ENCODE measurements at regions not wholly inside any gene's neighbourhood (a gene's known extent, or its start where the extent isn't known, plus 50 kb on each side); places are given as distances from the start of the nearest gene placed in this dataset.

DNA sequence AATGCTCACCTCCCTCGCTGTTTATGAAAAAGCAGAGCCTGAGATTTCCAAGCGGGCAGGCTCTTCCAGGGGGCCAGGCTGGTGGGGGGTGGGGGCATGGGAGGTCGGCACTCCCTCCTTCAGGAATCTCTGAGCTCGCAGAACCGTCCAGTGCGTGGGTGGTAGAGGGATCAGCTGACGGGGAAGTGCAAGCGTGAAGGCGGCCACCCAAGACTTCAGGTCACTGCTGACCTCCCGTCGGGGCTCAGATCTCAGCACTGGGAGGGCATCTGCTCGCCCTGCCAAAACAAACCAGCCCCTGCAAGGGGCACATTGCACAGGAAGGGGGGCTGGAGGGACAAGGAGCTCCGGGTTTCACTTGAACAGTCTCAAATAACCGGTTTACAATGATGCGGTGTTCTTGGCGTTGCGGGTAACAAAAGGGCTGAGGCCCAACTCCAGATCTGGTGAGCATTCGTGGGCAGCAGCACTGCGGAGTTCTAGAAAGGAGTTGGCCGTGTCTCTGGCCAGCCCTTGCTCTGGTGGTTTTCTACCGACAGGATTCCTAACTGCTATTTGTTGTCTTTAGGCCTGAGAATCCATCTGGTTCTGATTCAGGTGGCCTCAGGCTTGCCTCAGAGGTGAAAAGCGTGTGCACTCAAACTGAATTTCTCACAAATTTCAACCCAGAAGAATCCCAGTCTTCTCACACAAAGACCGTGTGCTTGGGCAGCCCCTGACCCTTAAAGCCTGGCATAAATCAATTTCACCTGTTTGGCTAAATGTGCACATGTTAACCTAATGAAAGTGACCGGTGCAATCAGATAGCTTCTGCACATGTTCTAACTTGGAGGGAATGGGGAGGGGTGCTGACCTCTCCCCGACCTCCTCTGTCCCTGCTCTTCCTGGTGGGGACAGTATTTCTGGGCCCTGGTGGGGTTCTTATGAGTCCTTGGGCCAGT is 191.6 kb downstream of the MYLK4 start:
- TF ChIP-seq KDM4B (CRISPR knock-in tag; IDR thresholded peaks at IDR 0.05), result no peak
- no peak for TF ChIP-seq ZNF773 (CRISPR knock-in tag; IDR thresholded peaks at IDR 0.05; ENCODE audit: borderline replicate concordance)
- TF ChIP-seq RAD51 (IDR thresholded peaks at IDR 0.05; ENCODE audit: borderline replicate concordance), result no peak
- TF ChIP-seq RNF2 (conservative IDR thresholded peaks at IDR 0.05; ENCODE audit: low read depth), result no peak
- TF ChIP-seq HOXA5 (CRISPR knock-in tag; IDR thresholded peaks at IDR 0.05), result no peak
- TF ChIP-seq KLF6 (CRISPR knock-in tag; IDR thresholded peaks at IDR 0.05), result no peak
- TF ChIP-seq ZNF777 (CRISPR knock-in tag; IDR thresholded peaks at IDR 0.05), result no peak
- TF ChIP-seq PBX3 (CRISPR knock-in tag; IDR thresholded peaks at IDR 0.05; ENCODE audit: borderline replicate concordance), result no peak
- no peak for TF ChIP-seq POLR2AphosphoS5 (IDR thresholded peaks at IDR 0.05; ENCODE audit: low read depth, low read length)
- TF ChIP-seq, protein P1, sequence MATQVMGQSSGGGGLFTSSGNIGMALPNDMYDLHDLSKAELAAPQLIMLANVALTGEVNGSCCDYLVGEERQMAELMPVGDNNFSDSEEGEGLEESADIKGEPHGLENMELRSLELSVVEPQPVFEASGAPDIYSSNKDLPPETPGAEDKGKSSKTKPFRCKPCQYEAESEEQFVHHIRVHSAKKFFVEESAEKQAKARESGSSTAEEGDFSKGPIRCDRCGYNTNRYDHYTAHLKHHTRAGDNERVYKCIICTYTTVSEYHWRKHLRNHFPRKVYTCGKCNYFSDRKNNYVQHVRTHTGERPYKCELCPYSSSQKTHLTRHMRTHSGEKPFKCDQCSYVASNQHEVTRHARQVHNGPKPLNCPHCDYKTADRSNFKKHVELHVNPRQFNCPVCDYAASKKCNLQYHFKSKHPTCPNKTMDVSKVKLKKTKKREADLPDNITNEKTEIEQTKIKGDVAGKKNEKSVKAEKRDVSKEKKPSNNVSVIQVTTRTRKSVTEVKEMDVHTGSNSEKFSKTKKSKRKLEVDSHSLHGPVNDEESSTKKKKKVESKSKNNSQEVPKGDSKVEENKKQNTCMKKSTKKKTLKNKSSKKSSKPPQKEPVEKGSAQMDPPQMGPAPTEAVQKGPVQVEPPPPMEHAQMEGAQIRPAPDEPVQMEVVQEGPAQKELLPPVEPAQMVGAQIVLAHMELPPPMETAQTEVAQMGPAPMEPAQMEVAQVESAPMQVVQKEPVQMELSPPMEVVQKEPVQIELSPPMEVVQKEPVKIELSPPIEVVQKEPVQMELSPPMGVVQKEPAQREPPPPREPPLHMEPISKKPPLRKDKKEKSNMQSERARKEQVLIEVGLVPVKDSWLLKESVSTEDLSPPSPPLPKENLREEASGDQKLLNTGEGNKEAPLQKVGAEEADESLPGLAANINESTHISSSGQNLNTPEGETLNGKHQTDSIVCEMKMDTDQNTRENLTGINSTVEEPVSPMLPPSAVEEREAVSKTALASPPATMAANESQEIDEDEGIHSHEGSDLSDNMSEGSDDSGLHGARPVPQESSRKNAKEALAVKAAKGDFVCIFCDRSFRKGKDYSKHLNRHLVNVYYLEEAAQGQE (IDR thresholded peaks at IDR 0.05; ENCODE audit: borderline replicate concordance in 1 of 2, low read depth in 1 of 2, low read length in 2 of 2), result no peak
- no peak for TF ChIP-seq SP2 (CRISPR knock-in tag; IDR thresholded peaks at IDR 0.05)
